ENCODE measurements at regions not wholly inside any gene's neighbourhood (a gene's known extent, or its start where the extent isn't known, plus 50 kb on each side); places are given as distances from the start of the nearest gene placed in this dataset.
"Not testable (repeated sequence)": the region's sequence is repeated elsewhere in the genome, so short reads cannot be mapped to it uniquely, and the experiment has no call there.

GRCh38 chrX:121381915-121382314, 334.5 kb downstream of the GLUD2 start:
- not testable (repeated sequence) for FAIRE-seq
- 66 to 87% (median 74%) methylated on average over 6 to 7 of the region's 7 CpGs for WGBS, 3 donors

GRCh38 chrX:121389976-121390714, 342.7 kb downstream of the GLUD2 start:
- no peaks in the 10 kb centered on the region for H3K27me3 ChIP-seq (ENCODE audit: control insufficient read depth in 3 of 3, insufficient read depth in 3 of 3, low read length in 3 of 3)
- no peaks in the 10 kb centered on the region for H3K36me3 ChIP-seq (ENCODE audit: control insufficient read depth in 3 of 3, insufficient read depth in 2 of 3, low read depth in 1 of 3, low read length in 3 of 3)
- no peaks in the 10 kb centered on the region for H3K9me3 ChIP-seq (ENCODE audit: control insufficient read depth in 2 of 2, insufficient read depth in 1 of 2, low read depth in 1 of 2, low read length in 1 of 2)
- WGBS, 3 donors, result 23 to 37% (median 33%) methylated on average over 4 of the region's 4 CpGs
- no peak overlapping the region for H3K4me3 ChIP-seq (ENCODE audit: low read depth in 1 of 3, low read length in 3 of 3)
- no peak overlapping the region for H3K27ac ChIP-seq (ENCODE audit: low read depth in 1 of 3, low read length in 2 of 3)
- no peak for FAIRE-seq
- DNase-seq, result no peak
- H3K4me1 ChIP-seq (ENCODE audit: control insufficient read depth in 3 of 3, insufficient read depth in 2 of 3, low read depth in 1 of 3, low read length in 2 of 3), result no peaks in the 10 kb centered on the region

More at GRCh38 chrX:121381915-121382314, 334.5 kb downstream of the GLUD2 start:
- H3K27me3 ChIP-seq (ENCODE audit: control insufficient read depth in 3 of 3, insufficient read depth in 3 of 3, low read length in 3 of 3); H3K4me3 ChIP-seq (ENCODE audit: low read depth in 1 of 3, low read length in 3 of 3); H3K36me3 ChIP-seq (ENCODE audit: control insufficient read depth in 3 of 3, insufficient read depth in 2 of 3, low read depth in 1 of 3, low read length in 3 of 3); H3K9me3 ChIP-seq (ENCODE audit: control insufficient read depth in 2 of 2, insufficient read depth in 1 of 2, low read depth in 1 of 2, low read length in 1 of 2); H3K27ac ChIP-seq (ENCODE audit: low read depth in 1 of 3, low read length in 2 of 3); H3K4me1 ChIP-seq (ENCODE audit: control insufficient read depth in 3 of 3, insufficient read depth in 2 of 3, low read depth in 1 of 3, low read length in 2 of 3); DNase-seq: not testable (repeated sequence)

GRCh38 chrX:121405826-121406225, 358.4 kb downstream of the GLUD2 start:
- H3K27ac ChIP-seq (ENCODE audit: low read depth in 1 of 3, low read length in 2 of 3), result no peak overlapping the region
- no peak overlapping the region for H3K4me3 ChIP-seq (ENCODE audit: low read depth in 1 of 3, low read length in 3 of 3)
- no peaks in the 10 kb centered on the region for H3K4me1 ChIP-seq (ENCODE audit: control insufficient read depth in 3 of 3, insufficient read depth in 2 of 3, low read depth in 1 of 3, low read length in 2 of 3)
- FAIRE-seq, result no peak
- H3K36me3 ChIP-seq (ENCODE audit: control insufficient read depth in 3 of 3, insufficient read depth in 2 of 3, low read depth in 1 of 3, low read length in 3 of 3), result no peaks in the 10 kb centered on the region
- WGBS, 3 donors, result 24 to 37% (median 35%) methylated on average over 4 of the region's 4 CpGs
- no peaks in the 10 kb centered on the region for H3K9me3 ChIP-seq (ENCODE audit: control insufficient read depth in 2 of 2, insufficient read depth in 1 of 2, low read depth in 1 of 2, low read length in 1 of 2)
- H3K27me3 ChIP-seq (ENCODE audit: control insufficient read depth in 3 of 3, insufficient read depth in 3 of 3, low read length in 3 of 3), result no peaks in the 10 kb centered on the region
- no peak for DNase-seq

- Histone ChIP-seq H3K36me3 (ENCODE audit: control insufficient read depth in 3 of 3, insufficient read depth in 2 of 3, low read depth in 1 of 3, low read length in 3 of 3) (no peaks in the 10 kb centered on the region), H3K4me1 (ENCODE audit: control insufficient read depth in 3 of 3, insufficient read depth in 2 of 3, low read depth in 1 of 3, low read length in 2 of 3) (no peaks in the 10 kb centered on the region), H3K27ac (ENCODE audit: low read depth in 1 of 3, low read length in 2 of 3) (no peak overlapping the region), H3K4me3 (ENCODE audit: low read depth in 1 of 3, low read length in 3 of 3) (no peak overlapping the region), H3K27me3 (ENCODE audit: control insufficient read depth in 3 of 3, insufficient read depth in 3 of 3, low read length in 3 of 3) (no peaks in the 10 kb centered on the region), H3K9me3 (ENCODE audit: control insufficient read depth in 2 of 2, insufficient read depth in 1 of 2, low read depth in 1 of 2, low read length in 1 of 2) (no peaks in the 10 kb centered on the region)
- FAIRE-seq (no peak), DNase-seq (no peak)
- 72 to 81% (median 78%) methylated on average over 5 of the region's 5 CpGs for WGBS, 3 donors
Measured at GRCh38 chrX:121407627-121408026, 360.2 kb downstream of the GLUD2 start.

- not testable (repeated sequence) for DNase-seq; H3K36me3 ChIP-seq (ENCODE audit: control insufficient read depth in 3 of 3, insufficient read depth in 2 of 3, low read depth in 1 of 3, low read length in 3 of 3); H3K27me3 ChIP-seq (ENCODE audit: control insufficient read depth in 3 of 3, insufficient read depth in 3 of 3, low read length in 3 of 3); H3K4me3 ChIP-seq (ENCODE audit: low read depth in 1 of 3, low read length in 3 of 3); H3K27ac ChIP-seq (ENCODE audit: low read depth in 1 of 3, low read length in 2 of 3); H3K4me1 ChIP-seq (ENCODE audit: control insufficient read depth in 3 of 3, insufficient read depth in 2 of 3, low read depth in 1 of 3, low read length in 2 of 3); FAIRE-seq; H3K9me3 ChIP-seq (ENCODE audit: control insufficient read depth in 2 of 2, insufficient read depth in 1 of 2, low read depth in 1 of 2, low read length in 1 of 2)
- 94 to 97% (median 94%) methylated on average over 11 to 27 of the region's 27 CpGs for WGBS, 3 donors
Measured at GRCh38 chrX:121431514-121431913, 384.1 kb downstream of the GLUD2 start.

GRCh38 chrX:121433289-121433688, 385.9 kb downstream of the GLUD2 start:
- no peaks in the 10 kb centered on the region for H3K36me3 ChIP-seq (ENCODE audit: control insufficient read depth in 3 of 3, insufficient read depth in 2 of 3, low read depth in 1 of 3, low read length in 3 of 3)
- H3K27ac ChIP-seq (ENCODE audit: low read depth in 1 of 3, low read length in 2 of 3), result no peak overlapping the region
- H3K9me3 ChIP-seq (ENCODE audit: control insufficient read depth in 2 of 2, insufficient read depth in 1 of 2, low read depth in 1 of 2, low read length in 1 of 2), result no peaks in the 10 kb centered on the region
- H3K4me1 ChIP-seq (ENCODE audit: control insufficient read depth in 3 of 3, insufficient read depth in 2 of 3, low read depth in 1 of 3, low read length in 2 of 3), result no peaks in the 10 kb centered on the region
- H3K27me3 ChIP-seq (ENCODE audit: control insufficient read depth in 3 of 3, insufficient read depth in 3 of 3, low read length in 3 of 3), result no peaks in the 10 kb centered on the region
- no peak overlapping the region for H3K4me3 ChIP-seq (ENCODE audit: low read depth in 1 of 3, low read length in 3 of 3)
- FAIRE-seq (no peak), DNase-seq (no peak)
- 89 to 100% (median 98%) methylated on average over 1 of the region's 1 CpG for WGBS, 3 donors

- H3K27ac ChIP-seq (ENCODE audit: low read depth in 1 of 3, low read length in 2 of 3); FAIRE-seq: not testable (repeated sequence)
- WGBS, 3 donors, result 96 to 97% (median 96%) methylated on average over 23 of the region's 23 CpGs
Measured at GRCh38 chrX:121437666-121438065, 390.3 kb downstream of the GLUD2 start.

GRCh38 chrX:121455890-121456289, 408.5 kb downstream of the GLUD2 start:
- H3K27ac ChIP-seq (ENCODE audit: low read depth in 1 of 3, low read length in 2 of 3), result no peak overlapping the region
- FAIRE-seq, result no peak

More at GRCh38 chrX:121437666-121438065, 390.3 kb downstream of the GLUD2 start:
- not testable (repeated sequence) for H3K4me1 ChIP-seq (ENCODE audit: control insufficient read depth in 3 of 3, insufficient read depth in 2 of 3, low read depth in 1 of 3, low read length in 2 of 3); DNase-seq; H3K36me3 ChIP-seq (ENCODE audit: control insufficient read depth in 3 of 3, insufficient read depth in 2 of 3, low read depth in 1 of 3, low read length in 3 of 3); H3K27me3 ChIP-seq (ENCODE audit: control insufficient read depth in 3 of 3, insufficient read depth in 3 of 3, low read length in 3 of 3); H3K4me3 ChIP-seq (ENCODE audit: low read depth in 1 of 3, low read length in 3 of 3); H3K9me3 ChIP-seq (ENCODE audit: control insufficient read depth in 2 of 2, insufficient read depth in 1 of 2, low read depth in 1 of 2, low read length in 1 of 2)

GRCh38 chrX:121456315-121456714, 408.9 kb downstream of the GLUD2 start:
- Histone ChIP-seq H3K36me3 (ENCODE audit: control insufficient read depth in 3 of 3, insufficient read depth in 2 of 3, low read depth in 1 of 3, low read length in 3 of 3) (no peaks in the 10 kb centered on the region), H3K4me3 (ENCODE audit: low read depth in 1 of 3, low read length in 3 of 3) (no peak overlapping the region), H3K27ac (ENCODE audit: low read depth in 1 of 3, low read length in 2 of 3) (no peak overlapping the region), H3K27me3 (ENCODE audit: control insufficient read depth in 3 of 3, insufficient read depth in 3 of 3, low read length in 3 of 3) (no peaks in the 10 kb centered on the region), H3K4me1 (ENCODE audit: control insufficient read depth in 3 of 3, insufficient read depth in 2 of 3, low read depth in 1 of 3, low read length in 2 of 3) (no peaks in the 10 kb centered on the region), H3K9me3 (ENCODE audit: control insufficient read depth in 2 of 2, insufficient read depth in 1 of 2, low read depth in 1 of 2, low read length in 1 of 2) (peaks cover 1 to 3% of the 10 kb centered on the region in 2 donors)
- FAIRE-seq, result no peak
- DNase-seq, result no peak
- WGBS, 3 donors, result 52 to 55% (median 54%) methylated on average over 3 of the region's 3 CpGs

More at GRCh38 chrX:121455890-121456289, 408.5 kb downstream of the GLUD2 start:
- Histone ChIP-seq H3K4me1 (ENCODE audit: control insufficient read depth in 3 of 3, insufficient read depth in 2 of 3, low read depth in 1 of 3, low read length in 2 of 3) (no peaks in the 10 kb centered on the region), H3K27me3 (ENCODE audit: control insufficient read depth in 3 of 3, insufficient read depth in 3 of 3, low read length in 3 of 3) (no peaks in the 10 kb centered on the region), H3K9me3 (ENCODE audit: control insufficient read depth in 2 of 2, insufficient read depth in 1 of 2, low read depth in 1 of 2, low read length in 1 of 2) (peaks cover 1 to 3% of the 10 kb centered on the region in 2 donors), H3K4me3 (ENCODE audit: low read depth in 1 of 3, low read length in 3 of 3) (no peak overlapping the region), H3K36me3 (ENCODE audit: control insufficient read depth in 3 of 3, insufficient read depth in 2 of 3, low read depth in 1 of 3, low read length in 3 of 3) (no peaks in the 10 kb centered on the region)
- no peak for DNase-seq
- 72 to 82% (median 76%) methylated on average over 1 of the region's 1 CpG for WGBS, 3 donors
